NCI-H1092 (cell line): ENCODE measurements at regions not wholly inside any gene's neighbourhood (a gene's known extent, or its start where the extent isn't known, plus 50 kb on each side); places are given as distances from the start of the nearest gene placed in this dataset.
A peak's percentile ranks its signal among the peaks of the same experiment; 100 is the strongest.
"Not testable (repeated sequence)": the region's sequence is repeated elsewhere in the genome, so short reads cannot be mapped to it uniquely, and the experiment has no call there.

Experiments
- DNase-seq: peaks from one replicate; lab custom pipeline; 2025; lab: John Stamatoyannopoulos, UW

- DNase-seq = no peak
These were observed 356.1 kb downstream of the OMA1 start for GRCh38 chr1:58190267-58190988.

- DNase-seq = no peak
These were observed 357.1 kb downstream of the OMA1 start for GRCh38 chr1:58189453-58189852.

GRCh38 chr1:58183286-58183685 lies 363.2 kb downstream of the OMA1 start:
- DNase-seq = no peak

- no peak for DNase-seq
These were observed 366.0 kb downstream of the OMA1 start for GRCh38 chr1:58180537-58180936.

GRCh38 chr1:58169160-58169559 lies 377.4 kb downstream of the OMA1 start:
- not testable (repeated sequence) for DNase-seq

- DNase-seq = not testable (repeated sequence)
These were observed 379.4 kb downstream of the OMA1 start for GRCh38 chr1:58167131-58167530.

- DNase-seq = no peak
These were observed 380.1 kb downstream of the OMA1 start for GRCh38 chr1:58166417-58166816.

GRCh38 chr1:58165073-58165472 lies 381.5 kb downstream of the OMA1 start:
- DNase-seq = no peak

GRCh38 chr1:58162952-58163550 lies 383.5 kb downstream of the OMA1 start:
- peak; percentile 24 for DNase-seq

GRCh38 chr1:58159434-58159830 lies 387.1 kb downstream of the OMA1 start:
- no peak for DNase-seq

GRCh38 chr1:58158506-58159433 lies 387.8 kb downstream of the OMA1 start:
- no peak for DNase-seq

- no peak for DNase-seq
These were observed 388.5 kb downstream of the OMA1 start for GRCh38 chr1:58158016-58158415.

GRCh38 chr1:58157256-58157655 lies 389.3 kb downstream of the OMA1 start:
- DNase-seq = peak; percentile 31

- DNase-seq = no peak
These were observed 389.7 kb downstream of the OMA1 start for GRCh38 chr1:58156831-58157230.

- DNase-seq = no peak
These were observed 390.4 kb downstream of the OMA1 start for GRCh38 chr1:58156124-58156468.

GRCh38 chr1:58155418-58156123 lies 391.0 kb downstream of the OMA1 start:
- no peak for DNase-seq

- no peak for DNase-seq
These were observed 392.3 kb downstream of the OMA1 start for GRCh38 chr1:58154256-58154655.

- no peak for DNase-seq
These were observed 393.8 kb downstream of the OMA1 start for GRCh38 chr1:58152697-58153096.

- DNase-seq = no peak
These were observed 397.2 kb downstream of the OMA1 start for GRCh38 chr1:58149271-58149812.

- DNase-seq = no peak
These were observed 401.7 kb downstream of the OMA1 start for GRCh38 chr1:58144698-58145270.

- no peak for DNase-seq
These were observed 402.4 kb downstream of the OMA1 start for GRCh38 chr1:58143972-58144697.
